BJ (cell line): ENCODE measurements at regions not wholly inside any gene's neighbourhood (a gene's known extent, or its start where the extent isn't known, plus 50 kb on each side); places are given as distances from the start of the nearest gene placed in this dataset.

Experiments
- CTCF ChIA-PET: fragments of 350-600 bp; formaldehyde crosslinking; extraction: SDS; loops from one replicate; lab custom pipeline; 2021; ENCODE audit warnings: antibody characterized with exemption, inconsistent platforms; lab: Yijun Ruan, JAX
- POLR2A ChIA-PET: fragments of 300-600 bp; sonication (Branson Sonifier 250); formaldehyde crosslinking; extraction: SDS; loops from one replicate; lab custom pipeline; 2021; ENCODE audit warnings: antibody characterized with exemption; lab: Charles Lee
- DNase-seq: peaks from one replicate; pipeline ENCODE4 v3.0.0-alpha.2; 2011; ENCODE audit warnings: low read depth
- H3K27me3 ChIP-seq: 2 replicates; pipeline ENCODE4 v1.6.0; 2011; ENCODE audit warnings: low read length; ENCODE audit not compliant: control insufficient read depth, insufficient read depth
- H3K36me3 ChIP-seq: 2 replicates; pipeline ENCODE4 v1.5.1; 2011; ENCODE audit warnings: low read length; ENCODE audit not compliant: control insufficient read depth, insufficient read depth
- H3K4me3 ChIP-seq: 2 replicates; pipeline ENCODE4 v1.5.1; 2011; ENCODE audit warnings: low read depth, mild to moderate bottlenecking, control low read depth, low read length
- CTCF ChIP-seq: IDR thresholded peaks from 2 replicates; pipeline ENCODE4 v1.5.1; 2011; ENCODE audit warnings: low read depth, mild to moderate bottlenecking, control low read depth, inconsistent platforms, low read length, moderate library complexity; ENCODE audit not compliant: insufficient read depth

GRCh38 chr10:88057720-88058119, 194.3 kb downstream of the PTEN start:
- no peak for TF ChIP-seq CTCF

GRCh38 chr10:88058750-88059149, 195.3 kb downstream of the PTEN start:
- no peak overlapping the region for H3K4me3 ChIP-seq
- DNase-seq: no peak
- CTCF ChIA-PET: no interaction called here
- H3K27me3 ChIP-seq: no peaks in the 10 kb centered on the region
- TF ChIP-seq CTCF: no peak
- POLR2A ChIA-PET: no interaction called here
- no peaks in the 10 kb centered on the region for H3K36me3 ChIP-seq

More at GRCh38 chr10:88057720-88058119, 194.3 kb downstream of the PTEN start:
- H3K27me3 ChIP-seq: no peaks in the 10 kb centered on the region
- no peak for DNase-seq
- ChIA-PET CTCF (no interaction called here), POLR2A (no interaction called here)
- H3K4me3 ChIP-seq: no peak overlapping the region
- H3K36me3 ChIP-seq: no peaks in the 10 kb centered on the region

- ChIA-PET POLR2A (no interaction called here), CTCF (interaction anchor here (0.6 kb wide), 1 partner anchor 751 kb away, joined by 3 read pairs; no protein-coding TSS in a partner anchor)
- Histone ChIP-seq H3K4me3 (no peak overlapping the region), H3K36me3 (no peaks in the 10 kb centered on the region), H3K27me3 (no peaks in the 10 kb centered on the region)
- DNase-seq: no peak
- TF ChIP-seq CTCF: no peak
Observed at GRCh38 chr10:88059190-88059589, 195.8 kb downstream of the PTEN start.

GRCh38 chr10:88060762-88061161, 197.3 kb downstream of the PTEN start:
- ChIA-PET POLR2A (no interaction called here), CTCF (interaction anchor here (1.2 to 1.3 kb wide), 2 partner anchors 21 to 53 kb away, joined by 4 to 5 read pairs; no protein-coding TSS in a partner anchor)

GRCh38 chr10:88062385-88062784, 199.0 kb downstream of the PTEN start:
- Histone ChIP-seq H3K36me3 (no peaks in the 10 kb centered on the region), H3K4me3 (no peak overlapping the region), H3K27me3 (no peaks in the 10 kb centered on the region)
- ChIA-PET CTCF (no interaction called here), POLR2A (no interaction called here)
- DNase-seq: no peak
- no peak for TF ChIP-seq CTCF

More at GRCh38 chr10:88060762-88061161, 197.3 kb downstream of the PTEN start:
- no peak for DNase-seq
- Histone ChIP-seq H3K4me3 (no peak overlapping the region), H3K27me3 (no peaks in the 10 kb centered on the region), H3K36me3 (no peaks in the 10 kb centered on the region)
- no peak for TF ChIP-seq CTCF
